ENCODE measurements at regions not wholly inside any gene's neighbourhood (a gene's known extent, or its start where the extent isn't known, plus 50 kb on each side); places are given as distances from the start of the nearest gene placed in this dataset.

DNA sequence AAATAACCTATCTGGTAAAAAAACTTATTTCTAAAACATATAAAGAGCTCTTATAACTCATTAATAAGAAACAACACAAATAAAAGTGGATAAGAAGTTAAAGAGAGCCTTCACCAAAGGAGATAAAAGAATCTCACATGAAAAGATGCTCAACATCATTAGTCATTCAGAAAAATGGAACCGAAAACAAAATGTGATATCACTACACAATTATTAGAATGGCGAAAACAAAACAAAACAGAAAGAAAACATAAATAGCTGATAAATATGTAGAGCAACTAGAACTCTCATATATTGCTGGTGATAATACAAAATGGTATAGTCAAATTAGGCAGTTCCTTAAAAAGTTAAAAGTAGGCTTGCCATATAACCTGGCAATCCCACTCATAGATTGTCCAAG, 1109.3 kb downstream of the PLA2G4A start:
- Histone ChIP-seq H3K27me3 (ENCODE audit: control insufficient read depth in 4 of 4, insufficient read depth in 4 of 4, low read length in 3 of 4) (no peaks in the 10 kb centered on the region), H3K9ac (ENCODE audit: low read depth in 1 of 2, low read length in 2 of 2) (no peak overlapping the region)
- WGBS, result 73% methylated on average over 2 of the region's 2 CpGs

More for the DNA sequence above, 1109.3 kb downstream of the PLA2G4A start:
- Histone ChIP-seq H3K9me3 (ENCODE audit: control insufficient read depth in 4 of 4, low read length in 3 of 4) (peaks cover 0 to 2% (median 0%) of the 10 kb centered on the region in 4 donors), H3K4me1 (ENCODE audit: control insufficient read depth in 4 of 4, insufficient read depth in 4 of 4, low read length in 3 of 4) (peaks cover 0 to 9% (median 2%) of the 10 kb centered on the region in 4 donors), H3K4me3 (ENCODE audit: low read depth in 1 of 3, low read length in 3 of 3) (no peak overlapping the region), H3K36me3 (ENCODE audit: control insufficient read depth in 4 of 4, insufficient read depth in 3 of 4, low read depth in 1 of 4, low read length in 3 of 4) (no peaks in the 10 kb centered on the region), H3K27ac (ENCODE audit: low read depth in 1 of 2, low read length in 2 of 2) (no peak overlapping the region)
- DNase-seq (ENCODE audit: low spot score), result no peak
- no peak for TF ChIP-seq HNF4A (conservative IDR thresholded peaks at IDR 0.05)
- TF ChIP-seq YY1 (IDR thresholded peaks at IDR 0.05), result no peak
- no peak for TF ChIP-seq FOXA1 (IDR thresholded peaks at IDR 0.05)
- TF ChIP-seq, protein P1, sequence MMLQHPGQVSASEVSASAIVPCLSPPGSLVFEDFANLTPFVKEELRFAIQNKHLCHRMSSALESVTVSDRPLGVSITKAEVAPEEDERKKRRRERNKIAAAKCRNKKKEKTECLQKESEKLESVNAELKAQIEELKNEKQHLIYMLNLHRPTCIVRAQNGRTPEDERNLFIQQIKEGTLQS (IDR thresholded peaks at IDR 0.05), result no peak
- no peak for TF ChIP-seq RAD21 (IDR thresholded peaks at IDR 0.05)
- TF ChIP-seq NR2F2 (IDR thresholded peaks at IDR 0.05), result no peak
- TF ChIP-seq, protein P2, sequence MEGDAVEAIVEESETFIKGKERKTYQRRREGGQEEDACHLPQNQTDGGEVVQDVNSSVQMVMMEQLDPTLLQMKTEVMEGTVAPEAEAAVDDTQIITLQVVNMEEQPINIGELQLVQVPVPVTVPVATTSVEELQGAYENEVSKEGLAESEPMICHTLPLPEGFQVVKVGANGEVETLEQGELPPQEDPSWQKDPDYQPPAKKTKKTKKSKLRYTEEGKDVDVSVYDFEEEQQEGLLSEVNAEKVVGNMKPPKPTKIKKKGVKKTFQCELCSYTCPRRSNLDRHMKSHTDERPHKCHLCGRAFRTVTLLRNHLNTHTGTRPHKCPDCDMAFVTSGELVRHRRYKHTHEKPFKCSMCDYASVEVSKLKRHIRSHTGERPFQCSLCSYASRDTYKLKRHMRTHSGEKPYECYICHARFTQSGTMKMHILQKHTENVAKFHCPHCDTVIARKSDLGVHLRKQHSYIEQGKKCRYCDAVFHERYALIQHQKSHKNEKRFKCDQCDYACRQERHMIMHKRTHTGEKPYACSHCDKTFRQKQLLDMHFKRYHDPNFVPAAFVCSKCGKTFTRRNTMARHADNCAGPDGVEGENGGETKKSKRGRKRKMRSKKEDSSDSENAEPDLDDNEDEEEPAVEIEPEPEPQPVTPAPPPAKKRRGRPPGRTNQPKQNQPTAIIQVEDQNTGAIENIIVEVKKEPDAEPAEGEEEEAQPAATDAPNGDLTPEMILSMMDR (IDR thresholded peaks at IDR 0.05; ENCODE audit: low read depth, low read length, missing input control), result no peak
- TF ChIP-seq JUND (IDR thresholded peaks at IDR 0.05), result no peak
- TF ChIP-seq SP1 (IDR thresholded peaks at IDR 0.05), result no peak
- no peak for TF ChIP-seq REST (IDR thresholded peaks at IDR 0.05)
- TF ChIP-seq TAF1 (conservative IDR thresholded peaks at IDR 0.05), result no peak
- no peak for TF ChIP-seq ZBTB33 (IDR thresholded peaks at IDR 0.05)
- no peak for TF ChIP-seq RXRA (IDR thresholded peaks at IDR 0.05)
- TF ChIP-seq HNF4G (IDR thresholded peaks at IDR 0.05), result no peak
- no peak for TF ChIP-seq FOXA2 (IDR thresholded peaks at IDR 0.05)
- no peak for TF ChIP-seq GABPA (IDR thresholded peaks at IDR 0.05 in 1 of 2, conservative IDR thresholded peaks at IDR 0.05 in 1 of 2)

Measured in liver (tissue), 8 donors.